ENCODE measurements at regions not wholly inside any gene's neighbourhood (a gene's known extent, or its start where the extent isn't known, plus 50 kb on each side); places are given as distances from the start of the nearest gene placed in this dataset.

DNA sequence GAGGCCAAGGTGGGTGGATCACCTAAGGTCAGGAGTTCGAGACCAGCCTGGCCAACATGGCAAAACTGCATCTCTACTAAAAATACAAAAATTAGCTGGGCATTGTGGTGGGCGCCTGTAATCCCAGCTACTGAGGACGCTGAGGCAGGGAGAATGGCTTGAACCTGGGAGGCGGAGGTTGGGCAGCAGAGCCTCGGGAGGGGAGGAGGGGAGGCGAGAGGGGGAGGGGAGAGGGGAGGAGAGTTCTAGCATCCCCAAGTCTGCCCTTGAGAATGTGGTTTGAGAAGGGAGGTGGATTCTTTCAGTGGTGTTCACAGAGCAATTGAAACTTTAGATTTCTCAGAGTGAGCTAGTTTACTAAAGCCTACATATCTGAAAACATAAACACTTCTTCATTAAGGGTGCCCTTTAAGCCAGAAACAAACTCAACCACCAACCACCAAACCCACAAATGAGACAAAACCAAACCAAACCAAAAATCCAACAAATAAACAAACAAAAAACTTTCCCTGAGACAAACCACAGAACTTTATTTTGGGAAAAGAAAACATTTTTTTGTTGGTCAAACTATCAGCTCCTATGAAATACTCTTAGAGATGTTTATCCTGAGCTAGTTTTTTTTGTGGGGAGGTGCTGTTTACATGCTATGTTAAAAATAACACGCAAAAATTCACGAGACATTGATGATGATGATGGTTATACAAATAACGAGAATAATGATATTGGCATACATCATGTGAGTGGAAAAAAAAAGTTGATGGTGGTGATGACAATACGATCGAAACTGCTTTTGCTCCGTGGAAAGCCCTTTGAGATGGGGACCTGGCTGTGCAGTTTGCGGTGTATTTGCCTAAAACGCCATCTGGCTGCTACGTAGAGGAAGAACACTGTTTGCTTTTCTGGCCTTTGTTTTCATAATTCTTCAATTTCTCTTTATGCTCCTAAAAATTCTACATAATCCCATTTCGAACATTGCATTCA lies 98.2 kb upstream of the PRKX start:
- TF ChIP-seq, protein P1, sequence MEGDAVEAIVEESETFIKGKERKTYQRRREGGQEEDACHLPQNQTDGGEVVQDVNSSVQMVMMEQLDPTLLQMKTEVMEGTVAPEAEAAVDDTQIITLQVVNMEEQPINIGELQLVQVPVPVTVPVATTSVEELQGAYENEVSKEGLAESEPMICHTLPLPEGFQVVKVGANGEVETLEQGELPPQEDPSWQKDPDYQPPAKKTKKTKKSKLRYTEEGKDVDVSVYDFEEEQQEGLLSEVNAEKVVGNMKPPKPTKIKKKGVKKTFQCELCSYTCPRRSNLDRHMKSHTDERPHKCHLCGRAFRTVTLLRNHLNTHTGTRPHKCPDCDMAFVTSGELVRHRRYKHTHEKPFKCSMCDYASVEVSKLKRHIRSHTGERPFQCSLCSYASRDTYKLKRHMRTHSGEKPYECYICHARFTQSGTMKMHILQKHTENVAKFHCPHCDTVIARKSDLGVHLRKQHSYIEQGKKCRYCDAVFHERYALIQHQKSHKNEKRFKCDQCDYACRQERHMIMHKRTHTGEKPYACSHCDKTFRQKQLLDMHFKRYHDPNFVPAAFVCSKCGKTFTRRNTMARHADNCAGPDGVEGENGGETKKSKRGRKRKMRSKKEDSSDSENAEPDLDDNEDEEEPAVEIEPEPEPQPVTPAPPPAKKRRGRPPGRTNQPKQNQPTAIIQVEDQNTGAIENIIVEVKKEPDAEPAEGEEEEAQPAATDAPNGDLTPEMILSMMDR (IDR thresholded peaks at IDR 0.05) = peak; percentile 48 to 51 (median 51)
- no peak for TF ChIP-seq POLR2A (IDR thresholded peaks at IDR 0.05; ENCODE audit: low read depth)
- TF ChIP-seq POLR2AphosphoS5 (IDR thresholded peaks at IDR 0.05) = no peak
- TF ChIP-seq EP300 (IDR thresholded peaks at IDR 0.05) = no peak
